ENCODE measurements at regions not wholly inside any gene's neighbourhood (a gene's known extent, or its start where the extent isn't known, plus 50 kb on each side); places are given as distances from the start of the nearest gene placed in this dataset.
"Not testable (repeated sequence)": the region's sequence is repeated elsewhere in the genome, so short reads cannot be mapped to it uniquely, and the experiment has no call there.

DNA sequence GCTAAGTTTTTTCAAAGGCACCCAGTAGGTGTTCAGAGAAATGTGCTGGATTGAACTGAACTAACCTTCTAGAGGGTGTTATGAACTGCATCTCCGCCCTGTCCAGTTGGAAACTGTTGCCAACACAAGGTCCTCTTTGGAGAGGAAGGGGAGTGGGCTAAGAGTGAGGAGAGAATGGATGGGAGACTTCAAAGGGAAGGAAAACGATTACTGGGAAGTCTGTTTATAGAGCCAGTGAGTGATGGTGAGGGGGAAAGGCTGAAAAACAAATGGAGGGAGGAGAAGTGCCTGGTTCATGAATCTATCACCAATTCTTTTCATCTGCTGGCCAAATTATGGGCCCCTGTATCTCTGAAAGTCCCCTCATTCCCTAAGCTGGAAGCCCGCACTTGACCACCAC lies 86.0 kb upstream of the TBX5 start:
- ATAC-seq (ENCODE audit: insufficient read depth, low FRiP score) (no peak), DNase-seq (peak; percentile 78 to 95 (median 93))
- H3K4me1 ChIP-seq (ENCODE audit: control insufficient read depth in 5 of 5, insufficient read depth in 5 of 5, low read length in 5 of 5) = peaks cover 0 to 16% (median 0%) of the 10 kb centered on the region in 5 donors
- H3K9ac ChIP-seq (ENCODE audit: insufficient read depth in 1 of 2, low read length in 2 of 2) = no peak overlapping the region
- no peak overlapping the region for H3K4me3 ChIP-seq
- TF ChIP-seq, protein P1, sequence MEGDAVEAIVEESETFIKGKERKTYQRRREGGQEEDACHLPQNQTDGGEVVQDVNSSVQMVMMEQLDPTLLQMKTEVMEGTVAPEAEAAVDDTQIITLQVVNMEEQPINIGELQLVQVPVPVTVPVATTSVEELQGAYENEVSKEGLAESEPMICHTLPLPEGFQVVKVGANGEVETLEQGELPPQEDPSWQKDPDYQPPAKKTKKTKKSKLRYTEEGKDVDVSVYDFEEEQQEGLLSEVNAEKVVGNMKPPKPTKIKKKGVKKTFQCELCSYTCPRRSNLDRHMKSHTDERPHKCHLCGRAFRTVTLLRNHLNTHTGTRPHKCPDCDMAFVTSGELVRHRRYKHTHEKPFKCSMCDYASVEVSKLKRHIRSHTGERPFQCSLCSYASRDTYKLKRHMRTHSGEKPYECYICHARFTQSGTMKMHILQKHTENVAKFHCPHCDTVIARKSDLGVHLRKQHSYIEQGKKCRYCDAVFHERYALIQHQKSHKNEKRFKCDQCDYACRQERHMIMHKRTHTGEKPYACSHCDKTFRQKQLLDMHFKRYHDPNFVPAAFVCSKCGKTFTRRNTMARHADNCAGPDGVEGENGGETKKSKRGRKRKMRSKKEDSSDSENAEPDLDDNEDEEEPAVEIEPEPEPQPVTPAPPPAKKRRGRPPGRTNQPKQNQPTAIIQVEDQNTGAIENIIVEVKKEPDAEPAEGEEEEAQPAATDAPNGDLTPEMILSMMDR (IDR thresholded peaks at IDR 0.05; ENCODE audit: control extremely low read depth, extremely low read depth) = no peak
- no peaks in the 10 kb centered on the region for H3K36me3 ChIP-seq (ENCODE audit: control insufficient read depth in 4 of 4, insufficient read depth in 4 of 4, low read length in 4 of 4)
- H3K27ac ChIP-seq (ENCODE audit: low read depth in 1 of 2, low read length in 1 of 2) = no peak overlapping the region
- WGBS, 2 donors = 25 to 34% methylated on average over 3 of the region's 3 CpGs
- no peaks in the 10 kb centered on the region for H3K27me3 ChIP-seq (ENCODE audit: control insufficient read depth in 3 of 3, insufficient read depth in 3 of 3, low read length in 2 of 3)
- H3K9me3 ChIP-seq (ENCODE audit: control insufficient read depth in 4 of 4, insufficient read depth in 3 of 4, low read length in 3 of 4) = peaks cover 0 to 1% (median 0%) of the 10 kb centered on the region in 4 donors

DNA sequence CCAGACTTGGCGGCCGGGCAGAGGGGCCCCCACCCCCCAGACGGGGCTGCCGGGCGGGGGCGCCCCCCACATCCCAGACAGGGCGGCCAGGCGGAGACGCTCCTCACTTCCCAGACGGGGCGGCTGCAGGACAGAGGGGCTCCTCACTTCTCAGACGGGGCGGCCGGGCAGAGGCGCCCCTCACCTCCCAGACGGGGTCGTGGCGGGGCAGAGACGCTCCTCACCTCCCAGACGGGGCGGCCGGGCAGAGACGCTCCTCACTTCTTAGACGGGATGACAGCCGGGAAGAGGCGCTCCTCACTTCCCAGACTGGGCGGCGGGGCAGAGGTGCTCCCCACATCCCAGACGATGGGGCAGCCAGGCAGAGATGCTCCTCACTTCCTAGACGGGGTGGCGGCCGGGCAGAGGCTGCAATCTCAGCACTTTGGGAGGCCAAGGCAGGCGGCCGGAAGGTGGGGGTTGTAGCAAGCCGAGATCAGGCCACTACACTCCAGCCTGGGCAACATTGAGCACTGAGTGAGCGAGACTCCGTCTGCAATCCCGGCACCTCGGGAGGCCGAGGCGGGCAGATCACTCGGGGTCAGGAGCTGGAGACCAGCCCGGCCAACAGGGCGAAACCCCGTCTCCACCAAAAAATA lies 79.0 kb upstream of the TBX5 start:
- ATAC-seq (ENCODE audit: insufficient read depth, low FRiP score); H3K36me3 ChIP-seq (ENCODE audit: control insufficient read depth in 4 of 4, insufficient read depth in 4 of 4, low read length in 4 of 4); H3K9me3 ChIP-seq (ENCODE audit: control insufficient read depth in 4 of 4, insufficient read depth in 3 of 4, low read length in 3 of 4); H3K9ac ChIP-seq (ENCODE audit: insufficient read depth in 1 of 2, low read length in 2 of 2); H3K4me3 ChIP-seq; H3K27ac ChIP-seq (ENCODE audit: low read depth in 1 of 2, low read length in 1 of 2); DNase-seq: not testable (repeated sequence)
- Histone ChIP-seq H3K27me3 (ENCODE audit: control insufficient read depth in 3 of 3, insufficient read depth in 3 of 3, low read length in 2 of 3) (peaks cover 0 to 23% (median 5%) of the 10 kb centered on the region in 3 donors), H3K4me1 (ENCODE audit: control insufficient read depth in 5 of 5, insufficient read depth in 5 of 5, low read length in 5 of 5) (peaks cover 0 to 33% (median 0%) of the 10 kb centered on the region in 5 donors)
- 92 to 95% methylated on average over 41 to 45 of the region's 45 CpGs for WGBS, 2 donors

DNA sequence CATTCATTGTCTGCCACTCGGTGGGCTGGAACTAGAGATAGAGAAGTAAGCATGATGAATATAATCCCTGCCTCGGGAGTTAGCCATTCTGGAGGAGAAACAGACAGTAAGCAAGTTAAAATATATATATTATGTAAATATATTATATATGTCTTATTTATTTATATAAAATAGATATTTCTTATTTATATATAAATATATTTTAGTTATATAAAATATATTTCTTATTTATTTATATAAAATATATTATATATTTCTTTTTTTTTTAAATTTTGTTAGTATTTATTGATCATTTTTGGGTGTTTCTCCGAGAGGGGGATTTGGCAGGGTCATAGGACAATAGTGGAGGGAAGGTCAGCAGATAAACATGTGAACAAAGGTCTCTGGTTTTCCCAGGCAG lies 78.1 kb upstream of the TBX5 start:
- no peak overlapping the region for H3K27ac ChIP-seq (ENCODE audit: low read depth in 1 of 2, low read length in 1 of 2)
- ATAC-seq (ENCODE audit: insufficient read depth, low FRiP score) (no peak), DNase-seq (no peak)
- H3K4me1 ChIP-seq (ENCODE audit: control insufficient read depth in 5 of 5, insufficient read depth in 5 of 5, low read length in 5 of 5) = peaks cover 0 to 34% (median 5%) of the 10 kb centered on the region in 5 donors
- H3K27me3 ChIP-seq (ENCODE audit: control insufficient read depth in 3 of 3, insufficient read depth in 3 of 3, low read length in 2 of 3) = peaks cover 0 to 32% (median 5%) of the 10 kb centered on the region in 3 donors
- peaks cover 0 to 4% (median 0%) of the 10 kb centered on the region in 4 donors for H3K9me3 ChIP-seq (ENCODE audit: control insufficient read depth in 4 of 4, insufficient read depth in 3 of 4, low read length in 3 of 4)
- H3K4me3 ChIP-seq = no peak overlapping the region
- no peaks in the 10 kb centered on the region for H3K36me3 ChIP-seq (ENCODE audit: control insufficient read depth in 4 of 4, insufficient read depth in 4 of 4, low read length in 4 of 4)
- TF ChIP-seq, protein P1 (IDR thresholded peaks at IDR 0.05; ENCODE audit: control extremely low read depth, extremely low read depth) = no peak
- 49 to 55% methylated on average over 3 of the region's 3 CpGs for WGBS, 2 donors
- no peak overlapping the region for H3K9ac ChIP-seq (ENCODE audit: insufficient read depth in 1 of 2, low read length in 2 of 2)

DNA sequence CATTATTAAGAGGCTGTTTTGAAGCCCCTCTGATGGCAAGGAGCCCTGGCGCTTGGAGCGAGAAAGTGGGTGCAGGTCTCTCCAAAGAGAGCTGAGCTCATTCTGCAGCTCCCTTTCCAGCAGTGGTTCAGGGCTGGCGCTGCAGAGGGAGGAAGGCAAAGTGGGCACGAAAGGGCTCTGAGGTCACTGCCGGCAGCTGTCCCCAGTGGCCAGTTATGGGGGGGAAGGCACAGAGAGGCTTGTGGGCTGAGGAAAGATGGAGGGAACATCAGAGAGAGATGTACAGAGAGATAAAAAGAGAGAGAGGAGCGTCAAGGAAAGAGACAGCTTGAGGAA lies 75.2 kb upstream of the TBX5 start:
- ATAC-seq (ENCODE audit: insufficient read depth, low FRiP score) = no peak
- Histone ChIP-seq H3K4me1 (ENCODE audit: control insufficient read depth in 5 of 5, insufficient read depth in 5 of 5, low read length in 5 of 5) (peaks cover 0 to 56% (median 11%) of the 10 kb centered on the region in 5 donors), H3K9ac (ENCODE audit: insufficient read depth in 1 of 2, low read length in 2 of 2) (peak overlapping the region; percentile 21 to 95), H3K27ac (ENCODE audit: low read depth in 1 of 2, low read length in 1 of 2) (no peak overlapping the region), H3K9me3 (ENCODE audit: control insufficient read depth in 4 of 4, insufficient read depth in 3 of 4, low read length in 3 of 4) (peaks cover 0 to 3% (median 0%) of the 10 kb centered on the region in 4 donors), H3K36me3 (ENCODE audit: control insufficient read depth in 4 of 4, insufficient read depth in 4 of 4, low read length in 4 of 4) (no peaks in the 10 kb centered on the region), H3K27me3 (ENCODE audit: control insufficient read depth in 3 of 3, insufficient read depth in 3 of 3, low read length in 2 of 3) (peaks cover 0 to 49% (median 5%) of the 10 kb centered on the region in 3 donors), H3K4me3 (no peak overlapping the region)
- DNase-seq = peak in 2 of 3 donors; percentile 42 to 50
- WGBS, 2 donors = 4 to 9% methylated on average over 6 of the region's 6 CpGs
- TF ChIP-seq, protein P1 (IDR thresholded peaks at IDR 0.05; ENCODE audit: control extremely low read depth, extremely low read depth) = no peak
